DOHH2 (cell line): ENCODE measurements at regions not wholly inside any gene's neighbourhood (a gene's known extent, or its start where the extent isn't known, plus 50 kb on each side); places are given as distances from the start of the nearest gene placed in this dataset.
"Not testable (repeated sequence)": the region's sequence is repeated elsewhere in the genome, so short reads cannot be mapped to it uniquely, and the experiment has no call there.

Experiments used
- H3F3A ChIP-seq: fragments of 200-600 bp; sonication (generic), shearing (Covaris generic); 2 replicates; pipeline ENCODE4 v1.6.0; 2016; ENCODE audit warnings: antibody characterized with exemption, mild to moderate bottlenecking; ENCODE audit not compliant: control insufficient read depth, insufficient read depth
- H3K27ac ChIP-seq: fragments of 200-600 bp; sonication (generic); 2 replicates; pipeline ENCODE4 v1.5.1; 2014; ENCODE audit warnings: low read depth, mild to moderate bottlenecking, low read length, moderate library complexity
- H3K27me3 ChIP-seq: fragments of 200-600 bp; sonication (generic); 2 replicates; pipeline ENCODE4 v1.6.1; 2014; ENCODE audit warnings: mild to moderate bottlenecking, low read length, mixed read lengths; ENCODE audit not compliant: control insufficient read depth
- H3K36me3 ChIP-seq: fragments of 200-600 bp; sonication (generic); 2 replicates; pipeline ENCODE4 v1.6.1; 2014; ENCODE audit warnings: mild to moderate bottlenecking, low read length, moderate library complexity, mixed read lengths; ENCODE audit not compliant: control insufficient read depth
- H3K4me1 ChIP-seq: fragments of 200-600 bp; sonication (generic); 2 replicates; pipeline ENCODE4 v1.6.1; 2014; ENCODE audit warnings: mild to moderate bottlenecking, low read length, mixed read lengths; ENCODE audit not compliant: control insufficient read depth
- H3K4me2 ChIP-seq: fragments of 200-600 bp; sonication (generic); 2 replicates; pipeline ENCODE4 v1.6.0; 2014; ENCODE audit warnings: mild to moderate bottlenecking, low read length, moderate library complexity
- H3K4me3 ChIP-seq: fragments of 200-600 bp; sonication (generic); 2 replicates; pipeline ENCODE4 v1.5.1; 2014; ENCODE audit warnings: mild to moderate bottlenecking, low read length, mixed read lengths
- H3K79me2 ChIP-seq: fragments of 200-600 bp; sonication (generic); 2 replicates; pipeline ENCODE4 v1.6.1; 2014; ENCODE audit warnings: mild to moderate bottlenecking, low read length, mixed read lengths; ENCODE audit not compliant: control insufficient read depth
- H3K9me2 ChIP-seq: fragments of 200-600 bp; sonication (generic); replicated peaks from 2 replicates; pipeline ENCODE4 v1.6.1; 2014; ENCODE audit warnings: mild to moderate bottlenecking, low read length, mixed read lengths; ENCODE audit not compliant: control insufficient read depth
- H3K9me3 ChIP-seq: fragments of 200-600 bp; sonication (generic); 2 replicates; pipeline ENCODE4 v1.6.1; 2014; ENCODE audit warnings: antibody characterized with exemption, low read length, mixed read lengths; ENCODE audit not compliant: control insufficient read depth, insufficient read depth
- H4K20me1 ChIP-seq: fragments of 200-600 bp; sonication (generic); 2 replicates; pipeline ENCODE4 v1.6.0; 2014; ENCODE audit warnings: low read depth, mild to moderate bottlenecking, antibody characterized with exemption, low read length, moderate library complexity; ENCODE audit not compliant: control insufficient read depth, insufficient read depth
- CTCF ChIP-seq: fragments of 200-600 bp; sonication (generic); IDR thresholded peaks from one replicate; pipeline ENCODE4 v1.5.1; 2014; ENCODE audit warnings: antibody characterized with exemption, mild to moderate bottlenecking, low read depth, low read length; ENCODE audit not compliant: poor library complexity, severe bottlenecking
- EZH2phosphoT487 ChIP-seq: fragments of 200-600 bp; sonication (generic); IDR thresholded peaks from 2 replicates; pipeline ENCODE4 v1.6.1; 2017; ENCODE audit warnings: borderline replicate concordance, mild to moderate bottlenecking, antibody characterized with exemption, low read length, moderate library complexity, mixed read lengths

- Histone ChIP-seq H3K9me2 (no peaks in the 10 kb centered on the region), H3K9me3 (no peaks in the 10 kb centered on the region), H3K36me3 (no peaks in the 10 kb centered on the region), H3K4me1 (no peaks in the 10 kb centered on the region), H3K4me3 (no peak overlapping the region), H3K27me3 (no peaks in the 10 kb centered on the region), H3K79me2 (no peaks in the 10 kb centered on the region), H3K4me2 (no peak overlapping the region), H3F3A (no peaks in the 10 kb centered on the region), H3K27ac (no peak overlapping the region), H4K20me1 (no peaks in the 10 kb centered on the region)
- no peak for TF ChIP-seq CTCF
- TF ChIP-seq EZH2phosphoT487: no peak
Measured at GRCh38 chrX:118239178-118239870, 106.6 kb upstream of the WDR44 start.

- Histone ChIP-seq H3K4me2 (no peak overlapping the region), H3K79me2 (no peaks in the 10 kb centered on the region)
Measured at GRCh38 chrX:118239913-118240698, 105.8 kb upstream of the WDR44 start.

GRCh38 chrX:118246961-118247360, 98.9 kb upstream of the WDR44 start:
- not testable (repeated sequence) for H3K27ac ChIP-seq, H4K20me1 ChIP-seq, H3K27me3 ChIP-seq, H3K4me2 ChIP-seq, H3K9me3 ChIP-seq, H3K36me3 ChIP-seq, H3K9me2 ChIP-seq, H3K4me1 ChIP-seq, H3K4me3 ChIP-seq, H3K79me2 ChIP-seq, H3F3A ChIP-seq

More at GRCh38 chrX:118239913-118240698, 105.8 kb upstream of the WDR44 start:
- Histone ChIP-seq H3K4me1 (no peaks in the 10 kb centered on the region), H3F3A (no peaks in the 10 kb centered on the region), H4K20me1 (no peaks in the 10 kb centered on the region), H3K9me3 (no peaks in the 10 kb centered on the region), H3K27ac (no peak overlapping the region), H3K9me2 (no peaks in the 10 kb centered on the region), H3K4me3 (no peak overlapping the region), H3K27me3 (no peaks in the 10 kb centered on the region), H3K36me3 (no peaks in the 10 kb centered on the region)
- TF ChIP-seq EZH2phosphoT487 (no peak), CTCF (no peak)

GRCh38 chrX:118249146-118249545, 96.8 kb upstream of the WDR44 start:
- Histone ChIP-seq H3K36me3 (no peaks in the 10 kb centered on the region), H3K4me3 (no peak overlapping the region), H3K27me3 (no peaks in the 10 kb centered on the region), H3F3A (no peaks in the 10 kb centered on the region), H3K79me2 (no peaks in the 10 kb centered on the region), H3K4me1 (no peaks in the 10 kb centered on the region), H3K27ac (no peak overlapping the region), H3K9me2 (no peaks in the 10 kb centered on the region), H4K20me1 (no peaks in the 10 kb centered on the region), H3K9me3 (no peaks in the 10 kb centered on the region), H3K4me2 (no peak overlapping the region)
- TF ChIP-seq EZH2phosphoT487 (no peak), CTCF (no peak)
